HG03354 (cell line): ENCODE measurements at regions not wholly inside any gene's neighbourhood (a gene's known extent, or its start where the extent isn't known, plus 50 kb on each side); places are given as distances from the start of the nearest gene placed in this dataset.
"Not testable (repeated sequence)": the region's sequence is repeated elsewhere in the genome, so short reads cannot be mapped to it uniquely, and the experiment has no call there.

Experiments
- ATAC-seq: cut with Tn5 transposase; IDR thresholded peaks from one replicate; pipeline ENCODE4 v1.9.1; 2021; ENCODE audit warnings: mild to moderate bottlenecking; ENCODE audit not compliant: unreplicated experiment, poor library complexity, severe bottlenecking

- no peak for ATAC-seq
These were observed 92.4 kb upstream of the B3GAT2 start for GRCh38 chr6:71049198-71049770.

- no peak for ATAC-seq
These were observed 96.6 kb upstream of the B3GAT2 start for GRCh38 chr6:71053475-71053874.

GRCh38 chr6:71056656-71057055 lies 99.8 kb upstream of the B3GAT2 start:
- no peak for ATAC-seq

DNA sequence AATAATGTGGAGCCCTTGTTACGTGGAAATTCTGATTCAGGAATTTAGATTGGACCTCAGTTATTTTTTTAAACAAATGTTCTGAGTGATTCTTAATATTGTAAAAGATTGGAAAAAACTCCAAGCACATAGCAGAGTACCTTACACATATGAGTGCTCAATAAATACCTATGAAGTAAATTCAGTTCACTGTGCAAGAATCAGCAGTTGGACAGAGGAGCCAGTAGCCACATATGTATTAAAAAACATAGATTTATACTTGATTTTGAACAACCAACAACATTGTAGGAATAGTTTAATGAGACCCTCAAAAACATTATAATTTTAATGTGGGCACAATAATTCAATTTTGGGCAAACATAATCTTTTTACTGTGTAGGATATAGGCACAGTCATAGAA lies 109.3 kb upstream of the B3GAT2 start:
- ATAC-seq: no peak

- ATAC-seq: no peak
These were observed 111.0 kb upstream of the B3GAT2 start for GRCh38 chr6:71067816-71068215.

- ATAC-seq: no peak
These were observed 115.6 kb upstream of the B3GAT2 start for GRCh38 chr6:71072508-71072907.

DNA sequence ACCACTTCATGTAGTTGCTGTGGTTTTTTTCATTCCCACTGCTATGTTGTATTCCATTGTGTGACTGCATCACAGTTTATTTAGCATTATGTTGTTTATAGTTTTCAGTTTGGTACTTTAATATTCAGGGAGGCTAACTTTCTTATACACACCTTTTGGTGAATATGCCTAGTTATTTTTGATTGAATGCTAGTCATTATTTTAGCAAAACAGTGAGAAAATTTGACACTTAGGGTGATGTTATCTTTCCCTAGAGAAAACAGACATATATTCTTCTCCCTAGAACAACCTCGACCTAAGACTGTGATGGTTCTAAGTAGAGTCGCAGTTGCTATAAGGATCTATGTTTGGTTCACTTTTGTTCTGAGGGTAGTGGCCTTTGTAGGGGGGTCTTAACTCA lies 120.8 kb upstream of the B3GAT2 start:
- no peak for ATAC-seq

DNA sequence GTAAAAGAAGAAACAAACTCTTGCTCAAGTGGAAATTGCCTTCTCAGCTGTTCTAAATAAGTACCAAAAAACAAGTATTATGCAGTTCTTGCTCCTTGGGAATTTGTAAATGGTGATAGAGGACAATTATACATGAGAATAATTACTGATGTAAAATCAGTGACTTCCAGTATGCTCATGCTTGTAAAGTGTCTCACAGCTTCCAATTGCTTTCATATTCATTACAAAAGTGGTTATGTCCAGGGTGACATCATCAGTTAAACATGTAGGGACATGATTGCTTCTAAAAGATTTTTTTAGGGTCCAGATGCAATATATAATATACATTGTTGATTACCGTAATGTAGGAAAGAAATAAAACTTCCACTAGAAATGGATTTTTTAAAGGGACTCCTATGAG lies 122.8 kb upstream of the B3GAT2 start:
- no peak for ATAC-seq

DNA sequence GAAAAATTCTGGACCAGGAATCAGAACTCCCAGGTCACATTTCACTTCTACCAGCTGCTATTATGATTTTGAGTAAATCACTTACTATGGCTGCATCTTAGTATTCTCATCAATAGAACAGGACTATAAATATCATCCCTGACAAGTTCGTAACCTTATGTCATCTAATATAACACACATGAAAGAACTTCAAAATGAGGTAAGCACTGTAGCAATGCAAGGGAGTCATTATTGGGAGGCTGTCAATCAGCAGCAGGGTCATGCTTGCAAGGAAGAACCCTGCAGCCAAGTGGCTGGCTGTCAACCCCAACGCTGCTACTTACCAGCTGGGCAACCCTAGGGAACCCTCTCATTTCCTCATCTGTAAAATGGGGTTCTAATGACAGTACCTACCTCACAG lies 123.3 kb upstream of the B3GAT2 start:
- ATAC-seq: no peak

DNA sequence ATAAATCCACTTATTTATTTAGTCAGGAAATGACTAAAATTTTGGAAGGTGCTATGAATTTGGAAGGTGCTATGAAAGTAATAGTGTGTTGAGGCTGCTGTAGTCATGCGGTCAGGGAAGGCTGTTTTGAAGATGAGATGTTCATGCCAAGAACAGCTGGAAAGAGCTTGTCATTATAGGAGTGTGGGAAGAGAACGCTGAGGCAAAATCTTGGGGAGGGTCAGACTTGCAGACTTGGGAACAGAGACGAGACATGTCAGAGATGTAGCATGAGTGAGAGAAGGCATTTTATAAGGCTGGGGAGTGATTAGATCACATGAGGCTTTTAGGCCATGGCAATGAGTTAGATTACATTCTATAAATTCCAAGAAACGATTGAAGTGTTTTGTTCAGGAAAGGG lies 124.0 kb upstream of the B3GAT2 start:
- no peak for ATAC-seq

DNA sequence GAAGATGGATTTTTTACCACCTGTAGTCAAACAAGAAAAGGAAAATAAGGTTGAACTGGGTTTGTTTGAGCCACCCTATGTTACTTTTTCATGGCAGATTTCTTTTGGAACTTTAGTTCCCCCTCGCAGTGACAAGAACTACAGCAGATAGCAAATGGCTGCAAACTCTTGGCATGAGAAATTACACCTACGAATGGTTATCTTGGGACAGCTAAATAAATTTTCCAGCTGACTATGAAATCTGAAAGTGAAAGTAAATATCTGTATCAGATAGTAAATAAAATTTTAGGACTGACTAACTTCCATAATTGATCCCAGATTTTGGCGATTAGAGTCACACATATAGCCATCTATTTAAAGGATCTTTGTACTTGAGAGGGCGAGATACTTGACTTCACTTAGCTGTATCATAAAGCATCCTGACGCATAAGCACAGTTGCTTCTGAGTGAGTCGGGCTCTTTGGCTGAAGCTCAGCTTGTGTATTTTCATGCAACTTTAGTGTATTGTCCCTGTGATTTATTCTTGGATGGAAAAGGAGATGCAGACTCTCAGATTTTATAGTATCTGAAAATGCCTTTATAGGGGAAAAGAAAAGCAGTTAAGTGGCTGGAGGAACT lies 125.3 kb upstream of the B3GAT2 start:
- ATAC-seq: no peak

- ATAC-seq: no peak
These were observed 126.5 kb upstream of the B3GAT2 start for GRCh38 chr6:71083308-71083820.

- no peak for ATAC-seq
These were observed 131.3 kb upstream of the B3GAT2 start for GRCh38 chr6:71088166-71088565.

- no peak for ATAC-seq
These were observed 133.4 kb upstream of the B3GAT2 start for GRCh38 chr6:71090217-71090616.

- ATAC-seq: no peak
These were observed 134.3 kb upstream of the B3GAT2 start for GRCh38 chr6:71091167-71091566.

DNA sequence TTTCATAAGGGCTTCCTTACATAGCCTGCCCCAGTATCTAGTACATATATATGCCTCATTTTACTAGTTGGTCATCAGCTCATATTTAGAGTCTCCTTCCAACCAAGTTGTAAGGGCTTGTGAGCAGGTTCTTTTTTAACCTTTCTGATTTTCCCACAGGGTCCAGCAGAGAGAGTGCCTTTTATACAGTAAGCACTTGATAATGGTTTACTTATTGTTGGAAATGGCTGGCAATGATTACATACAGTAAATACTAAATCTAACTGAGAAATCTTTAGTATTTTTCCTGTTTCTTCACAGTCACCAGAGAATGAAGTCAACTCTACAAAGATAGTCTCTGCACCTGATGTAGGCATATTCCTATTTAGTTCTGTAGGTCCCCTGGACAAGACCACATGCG lies 135.1 kb upstream of the B3GAT2 start:
- no peak for ATAC-seq

DNA sequence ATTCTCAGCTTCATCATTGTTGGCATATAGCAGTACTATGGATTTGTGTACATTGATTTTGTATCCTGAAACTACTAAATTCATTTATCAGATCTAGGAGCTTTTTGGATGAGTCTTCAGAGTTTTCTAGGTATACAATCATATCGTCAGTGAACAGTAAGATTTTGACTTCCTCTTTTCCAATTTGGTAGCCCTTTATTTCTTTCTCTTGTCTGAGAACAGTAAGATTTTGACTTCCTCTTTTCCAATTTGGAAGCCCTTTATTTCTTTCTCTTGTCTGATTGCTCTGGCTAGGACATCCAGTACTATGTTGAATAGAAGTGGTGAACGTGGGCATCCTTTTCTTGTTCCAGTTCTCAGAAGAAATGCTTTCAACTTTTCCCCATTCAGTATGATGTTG lies 140.4 kb upstream of the B3GAT2 start:
- ATAC-seq: not testable (repeated sequence)

- ATAC-seq: no peak
These were observed 142.8 kb upstream of the B3GAT2 start for GRCh38 chr6:71099649-71100048.

DNA sequence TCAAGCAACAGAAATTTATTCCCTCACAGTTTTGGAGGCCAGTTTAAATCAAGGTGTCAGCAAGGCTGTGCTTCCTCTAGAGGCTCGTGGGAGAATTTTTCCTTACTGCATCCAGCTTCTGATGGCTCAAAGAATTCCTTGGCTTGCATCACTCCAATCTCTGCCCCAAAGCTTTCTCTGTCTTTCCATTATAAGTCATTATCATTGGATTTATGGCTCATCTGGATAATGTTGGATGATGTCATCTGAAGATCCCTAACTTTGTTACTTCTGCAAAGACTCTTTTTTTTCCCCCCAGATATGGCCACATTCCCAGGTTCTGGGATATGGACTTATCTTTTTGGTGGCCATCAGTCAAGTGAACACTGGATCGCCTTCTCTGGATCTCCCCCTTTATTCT lies 146.3 kb upstream of the B3GAT2 start:
- ATAC-seq: no peak

GRCh38 chr6:71103641-71104040 lies 146.8 kb upstream of the B3GAT2 start:
- no peak for ATAC-seq

GRCh38 chr6:71106276-71106675 lies 149.4 kb upstream of the B3GAT2 start:
- no peak for ATAC-seq

DNA sequence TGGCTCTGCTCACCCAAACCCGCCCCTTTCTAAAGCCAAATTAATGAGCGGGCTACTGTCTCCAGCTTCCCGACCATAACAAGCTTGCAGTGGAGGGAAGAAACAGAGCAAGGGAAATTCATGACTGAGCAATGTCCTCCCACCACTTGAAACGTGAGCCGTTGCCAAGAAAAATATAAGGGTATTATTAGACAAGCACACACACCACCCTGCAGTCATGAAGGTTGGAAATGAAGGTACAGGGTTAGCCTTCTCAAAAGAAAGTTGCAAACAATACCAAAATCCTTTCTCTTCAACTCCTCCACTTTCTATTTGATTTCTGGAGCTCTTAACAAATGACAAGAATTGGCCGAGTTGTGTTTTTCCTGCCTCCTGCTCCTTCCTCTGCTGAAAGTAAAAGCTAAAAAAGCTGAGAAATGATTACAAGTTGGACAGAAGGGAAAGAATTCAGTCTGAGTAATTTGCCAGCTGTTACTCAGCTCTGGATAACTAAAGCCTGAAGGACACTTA lies 151.1 kb upstream of the B3GAT2 start:
- ATAC-seq: no peak
